Stimulated activated effector memory CD8-positive, alpha-beta T cell treated with anti-CD3 and anti-CD28 coated beads, Interleukin-12 subunit alpha, Interleukin-12 subunit beta, amount 100 ng/mL, for 72 hours (primary cell): ENCODE measurements at regions not wholly inside any gene's neighbourhood (a gene's known extent, or its start where the extent isn't known, plus 50 kb on each side); places are given as distances from the start of the nearest gene placed in this dataset.

ENCODE experiments used
- ATAC-seq: fragments of 150-1000 bp; cut with Tn5 transposase; 2 replicates; pipeline ENCODE4 v1.10.0; 2021
- DNase-seq, 2 donors: peaks; one replicate each; pipeline ENCODE4 v3.0.0; 2021 to 2022; ENCODE audit warnings: low spot score in 2 of 2
- H3K27ac Mint-ChIP-seq: one replicate; pipeline ENCODE4 v1.8.0; 2022; ENCODE audit warnings: mild to moderate bottlenecking, mixed read lengths
- H3K36me3 Mint-ChIP-seq: one replicate; pipeline ENCODE4 v1.8.0; 2022; ENCODE audit warnings: mild to moderate bottlenecking, mixed read lengths
- H3K4me1 Mint-ChIP-seq: one replicate; pipeline ENCODE4 v1.8.0; 2022; ENCODE audit warnings: mixed read lengths
- H3K4me3 Mint-ChIP-seq: one replicate; pipeline ENCODE4 v1.8.0; 2022; ENCODE audit warnings: mild to moderate bottlenecking, mixed read lengths
- H3K9me3 Mint-ChIP-seq: one replicate; pipeline ENCODE4 v1.8.0; 2022; ENCODE audit warnings: mixed read lengths

DNA sequence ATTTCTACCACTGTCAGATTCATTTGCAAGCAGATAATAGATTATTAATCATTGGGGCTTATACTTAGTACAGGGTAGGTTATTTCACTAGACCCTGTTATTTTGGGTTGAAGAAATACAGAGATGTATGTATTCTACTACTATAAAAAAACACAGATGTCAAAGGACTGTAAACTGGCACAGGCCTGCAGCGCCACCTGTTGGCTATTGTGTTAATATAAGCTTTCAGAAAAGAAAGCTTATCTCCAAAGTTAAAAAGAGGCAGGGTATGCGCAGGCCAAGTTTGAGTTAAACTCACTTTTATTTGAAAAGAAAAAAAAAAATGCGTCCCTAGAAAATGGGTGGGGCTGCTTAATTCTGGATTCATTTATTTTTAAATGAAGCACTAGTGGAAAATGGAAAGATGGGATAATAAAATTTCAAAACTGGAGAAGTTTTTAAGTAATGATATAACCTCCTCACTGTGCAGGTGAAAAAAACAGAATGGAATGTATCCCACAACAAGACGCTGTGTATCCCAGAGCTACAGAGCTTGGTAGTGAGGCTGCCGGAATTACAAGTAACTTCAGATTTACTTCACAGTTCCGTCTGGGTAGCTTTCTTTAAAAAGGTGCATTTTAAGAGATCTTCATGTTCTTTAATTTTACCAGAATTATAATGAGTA is 407.2 kb upstream of the TGFBR2 start:
- Mint-ChIP-seq H3K4me1 (no peaks in the 10 kb centered on the region), H3K36me3 (no peaks in the 10 kb centered on the region), H3K4me3 (no peak overlapping the region), H3K27ac (no peak overlapping the region), H3K9me3 (no peaks in the 10 kb centered on the region)
- ATAC-seq (no peak), DNase-seq (peak; percentile 50 to 72)

DNA sequence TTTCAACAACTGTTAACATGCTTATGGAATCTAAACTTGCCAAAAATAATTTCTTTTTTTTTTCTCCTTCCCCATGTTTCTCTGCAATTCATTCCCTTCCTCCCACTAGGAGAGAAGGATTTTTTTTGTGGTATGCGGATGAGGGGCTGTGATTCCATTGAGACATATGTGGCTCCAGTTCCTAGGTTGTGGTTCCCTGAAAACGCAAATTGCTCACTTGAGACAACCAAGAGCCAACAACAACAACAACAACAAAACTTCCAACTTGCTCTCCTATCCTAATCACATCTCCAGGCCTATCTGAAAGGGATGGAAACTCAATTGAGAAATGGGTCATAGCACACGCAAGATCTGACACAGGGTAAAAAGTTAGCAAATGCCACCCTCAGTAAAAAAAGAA is 406.5 kb upstream of the TGFBR2 start:
- no peaks in the 10 kb centered on the region for H3K9me3 Mint-ChIP-seq
- H3K27ac Mint-ChIP-seq = no peak overlapping the region
- no peak for DNase-seq
- no peaks in the 10 kb centered on the region for H3K4me1 Mint-ChIP-seq
- ATAC-seq = no peak
- H3K4me3 Mint-ChIP-seq = no peak overlapping the region
- no peaks in the 10 kb centered on the region for H3K36me3 Mint-ChIP-seq

DNA sequence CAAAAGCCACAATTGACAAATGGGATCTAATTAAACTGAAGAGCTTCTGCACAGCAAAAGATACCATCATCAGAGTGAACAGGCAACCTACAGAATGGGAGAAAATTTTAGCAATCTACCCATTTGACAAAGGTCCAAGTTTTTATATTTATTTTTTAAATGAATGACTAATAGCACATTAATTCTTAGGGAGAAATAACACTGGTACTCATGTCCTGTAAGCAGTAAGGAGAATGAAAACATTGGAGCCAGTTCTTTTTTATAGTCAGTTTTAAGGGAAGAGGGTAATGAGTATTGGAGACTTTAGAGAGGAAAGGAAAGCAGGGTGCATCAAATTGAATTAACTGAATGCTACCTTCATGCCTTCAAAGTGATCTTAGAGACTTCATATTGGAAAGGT is 404.7 kb upstream of the TGFBR2 start:
- ATAC-seq = no peak
- Mint-ChIP-seq H3K9me3 (no peaks in the 10 kb centered on the region), H3K36me3 (no peaks in the 10 kb centered on the region), H3K27ac (no peak overlapping the region), H3K4me1 (peaks cover 8% of the 10 kb centered on the region), H3K4me3 (no peak overlapping the region)
- DNase-seq = no peak

DNA sequence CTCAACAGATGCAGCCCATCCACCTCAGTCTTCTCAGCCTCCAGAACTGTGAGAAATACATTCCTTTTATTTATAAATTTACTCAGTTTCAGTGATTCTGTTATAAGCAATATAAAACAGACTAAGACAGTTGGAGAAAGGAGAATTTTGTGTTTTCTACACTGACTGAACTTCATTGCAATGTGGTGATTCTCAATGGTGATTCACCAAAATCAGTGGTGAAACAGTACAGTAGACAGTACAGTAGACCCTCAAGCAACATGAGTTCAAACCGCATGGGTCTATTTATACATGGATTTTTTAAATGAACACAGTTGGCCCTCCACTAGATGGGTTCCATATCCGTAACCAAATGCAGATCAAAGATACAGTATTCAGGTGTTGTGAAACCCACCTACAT is 403.1 kb upstream of the TGFBR2 start:
- H3K4me3 Mint-ChIP-seq = no peak overlapping the region
- DNase-seq (no peak), ATAC-seq (no peak)
- H3K27ac Mint-ChIP-seq = no peak overlapping the region
- H3K4me1 Mint-ChIP-seq = peaks cover 9% of the 10 kb centered on the region
- H3K9me3 Mint-ChIP-seq = no peaks in the 10 kb centered on the region
- H3K36me3 Mint-ChIP-seq = no peaks in the 10 kb centered on the region

DNA sequence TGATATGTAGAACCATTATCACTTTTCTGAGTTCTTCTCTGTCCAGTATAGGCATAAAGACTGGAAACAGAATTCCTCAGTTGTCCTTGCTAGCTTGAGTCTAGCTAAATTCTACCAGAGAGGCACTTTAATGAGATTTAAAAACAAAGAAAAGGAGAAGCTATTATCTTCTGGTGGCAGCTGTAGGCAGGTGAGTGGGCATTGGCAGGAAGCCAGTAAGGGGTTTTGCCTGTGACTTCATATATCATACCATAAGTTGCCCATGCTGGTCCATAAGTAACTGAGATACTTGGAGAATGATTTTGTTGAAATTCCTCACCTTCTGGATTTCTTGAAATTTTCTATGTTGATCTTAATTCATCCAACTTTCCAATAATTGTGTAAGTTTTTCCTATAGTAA is 402.3 kb upstream of the TGFBR2 start:
- Mint-ChIP-seq H3K9me3 (no peaks in the 10 kb centered on the region), H3K36me3 (no peaks in the 10 kb centered on the region), H3K27ac (no peak overlapping the region), H3K4me3 (no peak overlapping the region), H3K4me1 (peaks cover 9% of the 10 kb centered on the region)
- ATAC-seq (no peak), DNase-seq (no peak)

DNA sequence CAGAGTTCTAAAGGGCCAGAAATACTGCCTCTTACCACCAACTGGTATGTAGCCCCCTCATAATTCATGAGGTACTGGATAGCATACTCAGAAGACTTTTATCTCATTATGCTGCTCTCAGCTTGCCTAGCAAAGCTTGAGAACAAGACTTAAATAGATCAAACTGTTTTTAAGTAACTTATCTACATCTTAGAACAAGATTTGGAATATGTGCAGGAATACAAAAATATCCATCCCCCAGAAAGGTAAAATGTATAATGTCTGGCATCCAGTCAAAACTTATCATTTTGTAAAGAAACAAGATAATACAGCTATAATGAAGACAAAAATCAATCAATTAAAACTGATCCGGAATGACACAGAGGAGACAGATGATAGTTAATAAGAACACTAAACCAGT is 400.4 kb upstream of the TGFBR2 start:
- peaks cover 9% of the 10 kb centered on the region for H3K4me1 Mint-ChIP-seq
- no peaks in the 10 kb centered on the region for H3K36me3 Mint-ChIP-seq
- H3K9me3 Mint-ChIP-seq = no peaks in the 10 kb centered on the region
- ATAC-seq = no peak
- H3K4me3 Mint-ChIP-seq = no peak overlapping the region
- DNase-seq = no peak
- no peak overlapping the region for H3K27ac Mint-ChIP-seq

DNA sequence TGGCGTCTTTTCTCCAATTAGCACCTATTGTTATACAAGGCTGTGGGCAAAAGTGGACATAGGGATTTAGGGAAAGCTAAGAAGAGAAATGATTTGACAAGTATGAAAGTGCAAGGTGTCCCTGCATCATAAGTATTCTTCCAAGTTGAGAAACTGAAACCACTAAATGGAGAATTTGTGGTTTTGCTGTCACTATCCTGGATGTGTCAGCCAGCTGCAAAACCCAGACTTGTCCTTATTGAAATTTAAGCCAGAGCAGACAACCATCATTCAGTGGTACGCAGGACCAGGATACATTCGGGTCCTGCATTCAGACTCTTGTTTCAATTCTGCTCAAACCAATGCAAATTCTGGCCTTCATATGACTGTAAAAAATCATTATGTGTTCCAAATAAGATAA is 384.8 kb upstream of the TGFBR2 start:
- no peaks in the 10 kb centered on the region for H3K4me1 Mint-ChIP-seq
- peaks cover 5% of the 10 kb centered on the region for H3K9me3 Mint-ChIP-seq
- no peak overlapping the region for H3K4me3 Mint-ChIP-seq
- DNase-seq (no peak), ATAC-seq (peak; percentile 40)
- no peak overlapping the region for H3K27ac Mint-ChIP-seq
- no peaks in the 10 kb centered on the region for H3K36me3 Mint-ChIP-seq

DNA sequence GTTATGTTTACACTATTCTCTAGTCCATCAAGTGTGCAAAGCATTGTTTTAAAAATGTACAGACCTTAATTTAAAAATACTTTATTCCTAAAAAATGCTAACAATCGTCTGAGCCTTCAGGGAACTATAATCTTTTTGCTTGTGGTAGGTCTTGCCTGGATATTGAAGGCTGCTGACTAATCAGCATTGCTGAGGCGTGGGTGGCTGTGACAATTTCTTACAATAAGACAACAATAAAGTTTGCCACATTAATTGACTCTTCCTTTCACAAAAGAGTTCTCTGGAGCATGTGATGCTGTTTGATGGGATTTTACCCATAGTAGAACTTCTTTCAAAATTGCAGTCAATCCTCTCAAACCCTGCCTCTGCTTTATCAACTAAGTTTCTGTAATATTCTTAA is 384.0 kb upstream of the TGFBR2 start:
- H3K36me3 Mint-ChIP-seq = no peaks in the 10 kb centered on the region
- ATAC-seq (no peak), DNase-seq (no peak)

DNA sequence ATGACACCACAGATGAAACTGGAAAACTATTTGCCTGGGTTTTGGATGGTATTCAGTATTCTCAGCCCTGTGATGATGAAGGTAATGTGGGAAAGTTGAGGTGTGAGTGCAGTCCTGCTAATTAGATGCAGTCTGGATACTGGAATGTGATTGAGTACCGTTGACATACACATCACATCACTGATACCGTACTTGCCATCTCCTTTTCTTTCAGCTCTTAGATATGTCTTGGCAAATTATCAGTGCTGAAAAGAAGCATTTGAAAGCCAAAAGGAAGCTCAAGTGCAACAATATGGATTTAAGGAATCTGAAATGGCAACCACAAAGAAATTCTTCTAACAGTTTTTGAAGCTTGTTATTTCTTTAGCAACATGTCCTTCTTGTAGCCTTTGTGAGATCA is 381.4 kb upstream of the TGFBR2 start:
- DNase-seq = no peak
- Mint-ChIP-seq H3K27ac (no peak overlapping the region), H3K36me3 (no peaks in the 10 kb centered on the region), H3K4me1 (peaks cover 11% of the 10 kb centered on the region), H3K9me3 (no peaks in the 10 kb centered on the region), H3K4me3 (no peak overlapping the region)
- ATAC-seq = no peak

More for the DNA sequence above, 384.0 kb upstream of the TGFBR2 start:
- peaks cover 4% of the 10 kb centered on the region for H3K4me1 Mint-ChIP-seq
- H3K27ac Mint-ChIP-seq = no peak overlapping the region
- peaks cover 3% of the 10 kb centered on the region for H3K9me3 Mint-ChIP-seq
- H3K4me3 Mint-ChIP-seq = no peak overlapping the region

DNA sequence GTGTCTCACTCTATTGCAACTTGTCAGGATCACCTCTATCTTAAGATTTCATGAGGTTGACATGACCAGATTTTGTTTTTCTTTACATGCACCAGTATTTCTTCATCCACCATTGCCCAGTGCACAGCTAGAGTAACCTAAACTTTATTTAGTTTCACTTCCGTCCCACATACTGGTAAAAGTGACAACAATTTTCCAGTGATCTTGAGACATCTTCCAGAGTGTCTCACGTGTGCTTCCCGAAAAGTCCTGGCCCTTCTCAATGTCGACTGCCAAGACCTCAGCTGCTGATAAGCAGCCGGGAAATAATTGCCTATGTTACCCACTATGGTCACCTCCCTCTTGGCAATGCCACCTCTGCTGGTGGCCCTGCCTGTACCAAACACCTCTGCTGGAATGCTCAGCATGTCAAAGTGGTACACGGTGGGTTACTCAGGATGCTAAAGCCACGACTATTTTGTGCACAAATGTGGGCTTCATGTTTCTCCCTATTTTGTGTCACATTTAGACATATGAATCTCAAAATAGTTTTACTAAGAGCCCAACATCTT is 379.7 kb upstream of the TGFBR2 start:
- Mint-ChIP-seq H3K27ac (no peak overlapping the region), H3K4me1 (peaks cover 11% of the 10 kb centered on the region), H3K36me3 (no peaks in the 10 kb centered on the region), H3K4me3 (no peak overlapping the region), H3K9me3 (no peaks in the 10 kb centered on the region)
- ATAC-seq (no peak), DNase-seq (no peak)

DNA sequence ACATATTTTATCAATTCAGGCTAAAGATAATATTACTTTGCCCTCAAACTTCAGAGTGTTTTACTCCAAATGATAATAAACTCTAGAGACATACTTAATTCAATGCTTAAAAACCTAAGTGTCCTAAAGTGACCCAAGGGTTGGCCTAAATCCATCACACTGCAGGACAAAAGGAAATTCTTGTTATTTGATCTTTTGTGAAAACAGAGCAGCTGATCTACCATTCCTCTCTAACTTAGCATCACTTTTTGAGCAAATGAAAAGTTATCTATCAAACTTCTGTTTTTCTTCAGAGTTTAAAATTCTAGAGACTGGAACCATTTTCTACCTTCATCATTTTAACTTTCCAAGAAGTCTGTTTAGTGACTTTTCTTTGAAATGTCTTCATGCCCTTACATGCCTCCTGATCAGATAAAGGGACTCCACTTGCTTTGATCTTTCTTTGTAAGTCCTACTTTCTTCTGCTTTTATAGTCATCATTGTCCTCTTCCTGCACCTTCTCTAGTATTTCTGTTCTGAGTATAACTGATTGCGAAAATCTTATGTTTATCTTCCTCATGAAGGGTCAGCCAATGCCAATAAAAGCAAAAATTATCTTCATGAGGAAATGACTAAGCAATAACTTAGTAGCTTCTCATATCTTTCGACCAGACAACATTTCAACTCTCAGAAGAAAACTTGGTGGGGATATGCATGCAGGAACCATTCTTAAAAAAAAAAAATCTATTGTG is 378.7 kb upstream of the TGFBR2 start:
- no peak overlapping the region for H3K27ac Mint-ChIP-seq
- H3K9me3 Mint-ChIP-seq = no peaks in the 10 kb centered on the region
- DNase-seq = no peak
- ATAC-seq = peak; percentile 55
- H3K4me3 Mint-ChIP-seq = no peak overlapping the region
- peaks cover 11% of the 10 kb centered on the region for H3K4me1 Mint-ChIP-seq
- no peaks in the 10 kb centered on the region for H3K36me3 Mint-ChIP-seq

DNA sequence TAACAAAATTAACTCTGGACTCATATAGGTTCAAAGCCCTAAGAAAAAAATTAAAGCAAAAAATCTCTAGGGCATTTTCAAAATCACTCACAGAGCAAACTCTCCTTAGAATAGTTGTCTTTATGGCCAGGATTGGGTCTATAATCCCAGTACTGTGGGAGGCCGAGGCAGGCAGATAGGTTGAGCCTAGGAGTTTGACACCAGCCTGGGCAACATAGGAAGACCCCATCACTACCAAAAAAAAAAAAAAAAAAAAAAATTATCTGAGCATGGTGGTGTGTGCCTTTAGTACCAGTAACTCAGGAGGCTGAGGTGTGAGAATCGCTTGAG is 378.1 kb upstream of the TGFBR2 start:
- peaks cover 11% of the 10 kb centered on the region for H3K4me1 Mint-ChIP-seq
- DNase-seq (no peak), ATAC-seq (no peak)
- H3K36me3 Mint-ChIP-seq = no peaks in the 10 kb centered on the region
- no peaks in the 10 kb centered on the region for H3K9me3 Mint-ChIP-seq
- H3K27ac Mint-ChIP-seq = no peak overlapping the region
- no peak overlapping the region for H3K4me3 Mint-ChIP-seq

DNA sequence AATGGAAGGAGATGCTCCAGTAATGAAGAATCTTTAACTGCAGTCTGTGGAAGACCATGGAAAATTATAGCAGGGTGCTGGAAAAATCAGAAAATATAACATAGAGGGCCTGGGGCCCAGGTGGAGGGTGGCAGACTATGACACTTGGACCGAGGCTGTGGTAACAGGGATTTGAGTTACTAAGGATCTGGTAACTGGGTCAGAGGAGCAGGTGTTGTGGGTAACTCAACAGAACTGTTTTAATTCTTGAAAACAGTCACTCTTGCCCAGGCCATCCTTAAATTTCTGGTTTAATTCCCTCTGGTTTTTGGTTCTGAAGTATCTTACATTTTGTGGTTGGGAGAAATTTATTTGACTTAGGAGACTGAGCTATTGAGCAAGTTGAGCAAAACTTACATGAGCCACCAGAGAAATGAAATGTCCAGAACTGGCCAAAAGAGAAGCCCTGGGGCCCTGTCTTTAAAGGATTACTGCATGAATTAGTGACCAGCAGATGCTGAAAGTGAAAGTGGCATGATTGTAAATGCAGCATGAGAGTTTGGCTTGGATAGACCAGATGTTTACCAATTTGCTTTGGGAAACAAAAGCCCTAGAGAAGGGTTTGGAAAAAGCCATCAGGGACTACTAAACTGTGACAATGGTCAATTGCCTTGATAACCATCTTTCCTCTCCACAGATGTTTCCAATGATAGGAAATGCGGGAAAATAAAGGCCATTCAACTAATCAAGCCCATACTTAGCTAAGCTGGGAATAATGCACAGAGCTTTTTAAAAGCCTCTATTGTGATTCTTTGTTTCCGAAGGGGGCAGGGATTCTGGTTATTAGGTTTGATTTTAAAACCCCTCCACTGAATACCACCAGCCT is 374.9 kb upstream of the TGFBR2 start:
- Mint-ChIP-seq H3K27ac (no peak overlapping the region), H3K9me3 (no peaks in the 10 kb centered on the region)
- no peak for DNase-seq

DNA sequence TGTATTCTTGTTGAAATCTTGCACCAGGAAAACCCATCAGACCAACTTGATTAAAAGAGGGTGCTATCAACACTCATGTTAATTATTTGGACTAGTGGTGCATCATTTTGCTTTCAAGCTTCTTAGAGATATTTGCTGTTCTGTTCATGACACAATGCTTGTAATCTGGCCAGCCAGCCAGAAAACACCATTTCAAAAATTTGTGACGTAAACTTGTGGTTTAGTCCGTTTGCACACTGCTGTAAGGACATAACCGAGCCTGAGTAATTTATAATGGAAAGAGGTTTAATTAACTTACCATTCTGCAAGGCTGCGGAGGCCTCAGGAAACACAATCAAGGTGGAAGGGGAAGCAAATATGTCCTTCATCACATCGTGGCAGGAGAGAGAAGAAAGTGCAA is 374.3 kb upstream of the TGFBR2 start:
- Mint-ChIP-seq H3K36me3 (no peaks in the 10 kb centered on the region), H3K4me3 (no peak overlapping the region), H3K27ac (no peak overlapping the region), H3K4me1 (peaks cover 10% of the 10 kb centered on the region), H3K9me3 (no peaks in the 10 kb centered on the region)
- no peak for ATAC-seq
- no peak for DNase-seq

More for the DNA sequence above, 374.9 kb upstream of the TGFBR2 start:
- Mint-ChIP-seq H3K4me1 (peaks cover 11% of the 10 kb centered on the region), H3K4me3 (no peak overlapping the region), H3K36me3 (no peaks in the 10 kb centered on the region)
- ATAC-seq = no peak

DNA sequence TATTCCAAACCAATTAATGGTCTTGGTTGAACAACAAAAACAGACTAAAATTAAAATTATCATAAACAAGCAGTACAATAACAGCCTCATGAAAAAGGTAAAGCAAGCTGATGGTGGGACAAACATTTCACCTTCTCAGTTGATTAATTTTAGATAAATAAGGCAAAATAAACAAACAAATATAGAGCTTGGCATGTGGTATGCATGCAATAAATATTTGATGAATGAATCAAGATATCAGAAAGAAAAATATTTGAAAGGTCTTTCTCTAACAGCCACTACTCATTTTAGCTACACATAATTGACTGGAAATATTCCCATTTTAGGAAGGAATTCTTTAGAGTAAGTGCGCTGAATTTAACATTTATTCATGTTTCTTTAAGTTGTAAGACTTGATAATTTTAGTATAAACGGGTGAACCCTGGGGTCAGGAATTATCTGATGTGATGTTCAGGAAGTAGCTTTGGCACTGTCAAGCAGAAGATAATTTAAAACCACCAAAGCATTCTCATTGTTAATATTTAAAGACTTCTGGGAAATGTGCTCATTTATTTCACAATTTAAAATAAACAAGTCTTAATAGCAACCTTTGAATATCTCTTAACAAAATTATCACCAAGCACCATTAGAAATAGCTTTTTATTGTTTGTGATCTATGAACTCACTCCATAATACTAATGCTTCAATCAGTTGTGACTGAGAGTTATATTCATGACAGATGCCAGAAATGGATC is 372.3 kb upstream of the TGFBR2 start:
- Mint-ChIP-seq H3K4me3 (no peak overlapping the region), H3K27ac (no peak overlapping the region)
- no peak for DNase-seq

More for the DNA sequence above, 372.3 kb upstream of the TGFBR2 start:
- H3K9me3 Mint-ChIP-seq = no peaks in the 10 kb centered on the region
- no peak for ATAC-seq
- H3K36me3 Mint-ChIP-seq = no peaks in the 10 kb centered on the region
- no peaks in the 10 kb centered on the region for H3K4me1 Mint-ChIP-seq
